Uterus (tissue), 3 donors: ENCODE measurements at regions not wholly inside any gene's neighbourhood (a gene's known extent, or its start where the extent isn't known, plus 50 kb on each side); places are given as distances from the start of the nearest gene placed in this dataset.

Experiments
- DNase-seq, 2 donors: peaks; one replicate each; pipeline ENCODE4 v3.0.0-alpha.2; 2019 to 2020
- H3K27ac ChIP-seq, 2 donors: fragments of 200-600 bp; sonication (generic); 1 replicate in 1 of 2; 2 replicates in 1 of 2; pipeline ENCODE4 v1.5.1; 2016 to 2018
- H3K27me3 ChIP-seq, 2 donors: fragments of 200-600 bp; sonication (generic); one replicate each; pipeline ENCODE4 v1.5.1; 2018 to 2019; ENCODE audit warnings: control low read depth in 1 of 2
- H3K36me3 ChIP-seq, 2 donors: fragments of 200-600 bp; sonication (generic); one replicate each; pipeline ENCODE4 v1.5.1; 2019; ENCODE audit warnings: control low read depth in 1 of 2
- H3K4me1 ChIP-seq, 2 donors: fragments of 200-600 bp; sonication (generic); one replicate each; pipeline ENCODE4 v1.5.1; 2018 to 2019; ENCODE audit warnings: control low read depth in 1 of 2
- H3K4me3 ChIP-seq, 2 donors: fragments of 200-600 bp; sonication (generic); 1 replicate in 1 of 2; 2 replicates in 1 of 2; pipeline ENCODE4 v1.5.1; 2018 to 2019; ENCODE audit warnings: mild to moderate bottlenecking in 1 of 2
- H3K9me3 ChIP-seq, 2 donors: fragments of 200-600 bp; sonication (generic); one replicate each; pipeline ENCODE4 v1.5.1; 2019; ENCODE audit warnings: control low read depth in 1 of 2
- CTCF ChIP-seq, 4 experiments: fragments of 200-600 bp in 2 of 4; fragments of 450-650 bp in 2 of 4; sonication (generic) in 2 of 4; IDR thresholded peaks; one replicate each; pipeline ENCODE4 v1.5.1; 2016 to 2019; ENCODE audit warnings: antibody characterized with exemption in 4 of 4, mild to moderate bottlenecking in 2 of 4, moderate library complexity in 1 of 4
- POLR2A ChIP-seq, 2 donors: fragments of 450-650 bp; IDR thresholded peaks; one replicate each; pipeline ENCODE4 v1.6.1; 2016; ENCODE audit warnings: antibody characterized with exemption in 2 of 2, mild to moderate bottlenecking in 1 of 2, moderate library complexity in 1 of 2
- intact Hi-C: fragments of 100-400 bp; cut with DNase I; formaldehyde crosslinking; loops from one replicate; pipeline ENCODE4 v1.15.1; 2023; ENCODE audit warnings: low total_unique reads
- donor health status: DM: yes; HTN: yes; CAD: no.

- DNase-seq, result no peak
- Histone ChIP-seq H3K4me1 (no peaks in the 10 kb centered on the region), H3K4me3 (no peak overlapping the region), H3K36me3 (no peaks in the 10 kb centered on the region), H3K27ac (no peak overlapping the region), H3K9me3 (no peaks in the 10 kb centered on the region), H3K27me3 (no peaks in the 10 kb centered on the region)
- no peak for TF ChIP-seq CTCF (IDR thresholded peaks at IDR 0.05)
- no peak for TF ChIP-seq POLR2A (IDR thresholded peaks at IDR 0.05)
- intact Hi-C loops, result no loop called here
Observed at GRCh38 chr3:176578316-176578715, 619.0 kb downstream of the TBL1XR1 start.

- TF ChIP-seq POLR2A (IDR thresholded peaks at IDR 0.05) (no peak), CTCF (IDR thresholded peaks at IDR 0.05) (no peak)
- Histone ChIP-seq H3K9me3 (no peaks in the 10 kb centered on the region), H3K4me1 (no peaks in the 10 kb centered on the region), H3K4me3 (no peak overlapping the region), H3K27ac (no peak overlapping the region), H3K36me3 (no peaks in the 10 kb centered on the region), H3K27me3 (no peaks in the 10 kb centered on the region)
- intact Hi-C loops, result no loop called here
- no peak for DNase-seq
Observed at GRCh38 chr3:176577447-176577846, 619.8 kb downstream of the TBL1XR1 start.

- Histone ChIP-seq H3K9me3 (no peaks in the 10 kb centered on the region), H3K36me3 (no peaks in the 10 kb centered on the region), H3K27me3 (no peaks in the 10 kb centered on the region), H3K27ac (no peak overlapping the region), H3K4me1 (no peaks in the 10 kb centered on the region), H3K4me3 (no peak overlapping the region)
- TF ChIP-seq CTCF (IDR thresholded peaks at IDR 0.05), result no peak
- no peak for TF ChIP-seq POLR2A (IDR thresholded peaks at IDR 0.05)
- no peak for DNase-seq
- intact Hi-C loops, result no loop called here
Observed at GRCh38 chr3:176574786-176575185, 622.5 kb downstream of the TBL1XR1 start.

GRCh38 chr3:176571926-176572325 is 625.4 kb downstream of the TBL1XR1 start:
- Histone ChIP-seq H3K36me3 (no peaks in the 10 kb centered on the region), H3K27me3 (no peaks in the 10 kb centered on the region), H3K4me1 (no peaks in the 10 kb centered on the region), H3K4me3 (no peak overlapping the region), H3K9me3 (no peaks in the 10 kb centered on the region), H3K27ac (no peak overlapping the region)
- DNase-seq, result no peak
- TF ChIP-seq POLR2A (IDR thresholded peaks at IDR 0.05) (no peak), CTCF (IDR thresholded peaks at IDR 0.05) (no peak)
- intact Hi-C loops, result no loop called here

GRCh38 chr3:176570992-176571391 is 626.3 kb downstream of the TBL1XR1 start:
- no peaks in the 10 kb centered on the region for H3K36me3 ChIP-seq
- TF ChIP-seq CTCF (IDR thresholded peaks at IDR 0.05) (no peak), POLR2A (IDR thresholded peaks at IDR 0.05) (no peak)
- no peak for DNase-seq
- H3K4me3 ChIP-seq, result no peak overlapping the region
- no peak overlapping the region for H3K27ac ChIP-seq
- intact Hi-C loops, result no loop called here
- no peaks in the 10 kb centered on the region for H3K27me3 ChIP-seq
- H3K4me1 ChIP-seq, result no peaks in the 10 kb centered on the region
- no peaks in the 10 kb centered on the region for H3K9me3 ChIP-seq
